Glutamatergic neuron (in vitro differentiated cells): ENCODE measurements at regions not wholly inside any gene's neighbourhood (a gene's known extent, or its start where the extent isn't known, plus 50 kb on each side); places are given as distances from the start of the nearest gene placed in this dataset.

Source experiments
- DNase-seq: peaks from one replicate; pipeline ENCODE4 v3.0.0; 2022
- H3K27ac Mint-ChIP-seq: one replicate; pipeline ENCODE4 v1.8.0; 2020; ENCODE audit warnings: mild to moderate bottlenecking, mixed read lengths, inconsistent platforms; ENCODE audit not compliant: unreplicated experiment
- H3K27me3 Mint-ChIP-seq: one replicate; pipeline ENCODE4 v1.8.0; 2020; ENCODE audit warnings: mild to moderate bottlenecking, moderate library complexity, mixed read lengths, inconsistent platforms; ENCODE audit not compliant: unreplicated experiment
- H3K36me3 Mint-ChIP-seq: one replicate; pipeline ENCODE4 v1.8.0; 2020; ENCODE audit warnings: mild to moderate bottlenecking, mixed read lengths, inconsistent platforms; ENCODE audit not compliant: unreplicated experiment
- H3K4me1 Mint-ChIP-seq: one replicate; pipeline ENCODE4 v1.8.0; 2020; ENCODE audit warnings: mild to moderate bottlenecking, low read depth, mixed read lengths, inconsistent platforms; ENCODE audit not compliant: unreplicated experiment
- H3K4me3 Mint-ChIP-seq: one replicate; pipeline ENCODE4 v1.8.0; 2020; ENCODE audit warnings: mild to moderate bottlenecking, mixed read lengths, inconsistent platforms; ENCODE audit not compliant: unreplicated experiment
- H3K9me3 Mint-ChIP-seq: one replicate; pipeline ENCODE4 v1.8.0; 2020; ENCODE audit warnings: mild to moderate bottlenecking, moderate library complexity, mixed read lengths, inconsistent platforms; ENCODE audit not compliant: unreplicated experiment
- TF ChIP-seq, protein P1 (sequence below): fragments of 200-600 bp; sonication (generic); IDR thresholded peaks from one replicate; pipeline ENCODE4 v1.5.0; 2021; ENCODE audit not compliant: partially characterized antibody, unreplicated experiment

DNA sequence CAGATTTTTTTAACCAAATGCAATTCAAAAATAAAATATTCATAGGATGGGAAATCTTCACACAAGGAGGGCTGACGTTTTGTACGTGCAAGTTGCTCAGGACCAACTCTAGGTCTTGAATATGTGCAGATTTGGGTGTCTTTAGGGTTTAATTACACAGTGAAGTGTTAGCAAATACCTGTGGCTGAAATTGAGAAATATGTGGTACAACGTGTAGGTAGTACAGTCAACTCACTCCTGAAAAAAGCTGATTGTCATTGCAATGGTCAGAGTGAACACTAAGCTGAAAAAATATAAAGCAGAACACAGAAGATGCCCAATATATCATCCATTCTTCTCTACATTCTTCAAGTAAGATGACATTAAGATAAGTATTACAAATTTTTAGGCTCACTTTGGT, 314.3 kb downstream of the SLITRK1 start:
- TF ChIP-seq, protein P1, sequence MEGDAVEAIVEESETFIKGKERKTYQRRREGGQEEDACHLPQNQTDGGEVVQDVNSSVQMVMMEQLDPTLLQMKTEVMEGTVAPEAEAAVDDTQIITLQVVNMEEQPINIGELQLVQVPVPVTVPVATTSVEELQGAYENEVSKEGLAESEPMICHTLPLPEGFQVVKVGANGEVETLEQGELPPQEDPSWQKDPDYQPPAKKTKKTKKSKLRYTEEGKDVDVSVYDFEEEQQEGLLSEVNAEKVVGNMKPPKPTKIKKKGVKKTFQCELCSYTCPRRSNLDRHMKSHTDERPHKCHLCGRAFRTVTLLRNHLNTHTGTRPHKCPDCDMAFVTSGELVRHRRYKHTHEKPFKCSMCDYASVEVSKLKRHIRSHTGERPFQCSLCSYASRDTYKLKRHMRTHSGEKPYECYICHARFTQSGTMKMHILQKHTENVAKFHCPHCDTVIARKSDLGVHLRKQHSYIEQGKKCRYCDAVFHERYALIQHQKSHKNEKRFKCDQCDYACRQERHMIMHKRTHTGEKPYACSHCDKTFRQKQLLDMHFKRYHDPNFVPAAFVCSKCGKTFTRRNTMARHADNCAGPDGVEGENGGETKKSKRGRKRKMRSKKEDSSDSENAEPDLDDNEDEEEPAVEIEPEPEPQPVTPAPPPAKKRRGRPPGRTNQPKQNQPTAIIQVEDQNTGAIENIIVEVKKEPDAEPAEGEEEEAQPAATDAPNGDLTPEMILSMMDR, result no peak

DNA sequence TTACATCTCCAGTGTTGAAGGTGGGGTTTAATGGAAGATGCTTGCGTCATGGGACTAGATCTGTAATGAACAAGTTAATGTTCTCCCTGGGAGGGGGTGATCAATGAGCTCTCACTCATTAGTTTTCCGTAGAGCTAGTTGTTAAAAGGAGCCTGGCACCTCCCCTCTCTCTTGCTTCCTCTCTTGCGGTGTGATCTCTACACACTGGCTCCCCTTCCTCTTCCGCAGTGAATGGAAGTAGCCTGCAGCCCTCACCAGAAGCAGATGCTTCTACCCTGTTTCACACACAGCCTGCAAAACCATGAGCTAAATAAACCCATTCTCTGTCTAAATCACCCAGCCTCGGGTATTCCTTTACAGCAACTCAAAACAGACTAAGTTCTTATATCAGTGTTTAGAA, 318.8 kb downstream of the SLITRK1 start:
- H3K4me3 Mint-ChIP-seq, result no peak overlapping the region
- H3K9me3 Mint-ChIP-seq, result no peaks in the 10 kb centered on the region
- H3K36me3 Mint-ChIP-seq, result no peaks in the 10 kb centered on the region
- no peaks in the 10 kb centered on the region for H3K27me3 Mint-ChIP-seq
- DNase-seq, result no peak
- H3K4me1 Mint-ChIP-seq, result peaks cover 7% of the 10 kb centered on the region
- peak overlapping the region; percentile 64 for H3K27ac Mint-ChIP-seq
- TF ChIP-seq, protein P1, result no peak

More for the DNA sequence above, 314.3 kb downstream of the SLITRK1 start:
- H3K9me3 Mint-ChIP-seq, result no peaks in the 10 kb centered on the region
- peaks cover 7% of the 10 kb centered on the region for H3K4me1 Mint-ChIP-seq
- no peak for DNase-seq
- H3K4me3 Mint-ChIP-seq, result no peak overlapping the region
- no peaks in the 10 kb centered on the region for H3K27me3 Mint-ChIP-seq
- no peak overlapping the region for H3K27ac Mint-ChIP-seq
- H3K36me3 Mint-ChIP-seq, result no peaks in the 10 kb centered on the region

DNA sequence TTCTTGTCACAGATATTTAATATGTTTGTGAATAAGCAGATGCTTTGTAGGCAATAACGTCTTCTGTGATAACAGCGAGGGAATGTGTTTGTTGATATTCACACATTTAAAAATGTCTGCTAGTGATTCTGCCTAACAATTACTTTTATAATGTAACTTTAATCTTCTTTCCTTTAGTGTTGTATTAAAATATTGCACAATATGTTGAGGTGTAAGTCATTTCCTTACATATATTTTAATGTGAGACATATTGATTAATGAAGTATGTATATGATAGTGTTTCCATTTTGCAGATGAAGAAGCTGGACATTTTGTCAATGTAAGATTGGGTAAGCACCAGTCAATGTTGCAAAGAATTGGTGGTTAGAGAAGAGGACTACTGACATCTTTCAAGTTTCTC, 324.4 kb downstream of the SLITRK1 start:
- Mint-ChIP-seq H3K27ac (no peak overlapping the region), H3K4me3 (no peak overlapping the region), H3K4me1 (no peaks in the 10 kb centered on the region), H3K9me3 (no peaks in the 10 kb centered on the region), H3K27me3 (no peaks in the 10 kb centered on the region), H3K36me3 (no peaks in the 10 kb centered on the region)
- TF ChIP-seq, protein P1, result no peak
- DNase-seq, result no peak

DNA sequence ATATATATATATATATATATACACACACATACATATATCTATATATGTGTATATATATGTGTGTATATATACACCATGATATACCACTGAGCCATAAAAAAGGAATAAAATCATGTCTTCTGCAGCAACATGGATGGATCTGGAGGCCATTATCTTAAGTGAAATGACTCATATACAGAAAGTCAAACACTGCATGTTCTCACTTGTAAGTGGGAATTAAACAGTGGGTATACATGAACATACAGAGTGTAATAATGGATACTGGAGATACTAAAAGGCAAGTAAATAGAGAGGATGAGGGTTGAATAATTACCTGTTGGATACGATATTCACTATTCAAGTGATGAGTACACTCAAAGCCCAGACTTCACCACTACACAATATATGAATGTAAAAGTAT, 332.6 kb downstream of the SLITRK1 start:
- Mint-ChIP-seq H3K27ac (no peak overlapping the region), H3K4me3 (no peak overlapping the region), H3K27me3 (no peaks in the 10 kb centered on the region), H3K4me1 (no peaks in the 10 kb centered on the region), H3K36me3 (no peaks in the 10 kb centered on the region), H3K9me3 (no peaks in the 10 kb centered on the region)
- TF ChIP-seq, protein P1, result no peak
- DNase-seq, result no peak

DNA sequence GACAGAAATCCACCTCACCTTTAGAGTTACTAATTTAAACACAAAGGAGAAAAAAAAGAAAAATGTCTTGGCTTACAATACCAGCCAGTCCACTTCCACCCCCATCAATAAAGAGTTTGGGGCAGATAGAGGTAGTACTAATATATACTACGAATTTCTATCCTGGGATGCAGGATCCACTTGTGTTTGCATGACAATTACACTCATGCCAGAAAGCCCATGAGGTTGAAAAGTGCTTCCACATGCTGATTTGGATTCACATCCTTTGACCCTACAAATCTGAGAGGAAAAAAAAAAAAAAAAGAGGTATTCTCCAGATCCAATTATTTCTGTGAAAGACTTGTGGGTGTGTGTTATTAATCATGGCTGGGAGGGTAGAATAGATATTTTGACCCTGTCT, 335.2 kb downstream of the SLITRK1 start:
- DNase-seq, result no peak
- Mint-ChIP-seq H3K27me3 (no peaks in the 10 kb centered on the region), H3K36me3 (no peaks in the 10 kb centered on the region), H3K4me3 (no peak overlapping the region), H3K4me1 (no peaks in the 10 kb centered on the region), H3K9me3 (no peaks in the 10 kb centered on the region), H3K27ac (no peak overlapping the region)
- TF ChIP-seq, protein P1, result no peak
